ENCODE measurements at regions not wholly inside any gene's neighbourhood (a gene's known extent, or its start where the extent isn't known, plus 50 kb on each side); places are given as distances from the start of the nearest gene placed in this dataset.

GRCh38 chr3:94520364-94520763, 457.5 kb downstream of the NSUN3 start:
- TF ChIP-seq CTCF (conservative IDR thresholded peaks at IDR 0.05 in 1 of 2, IDR thresholded peaks at IDR 0.05 in 1 of 2; ENCODE audit: extremely low read depth in 1 of 2, insufficient read depth in 1 of 2, low read depth in 1 of 2, low read length in 2 of 2) (no peak), EZH2 (IDR thresholded peaks at IDR 0.05; ENCODE audit: borderline replicate concordance, low read length) (no peak)

All from mammary epithelial cell (primary cell).